GM23338 (cell line): ENCODE measurements at regions not wholly inside any gene's neighbourhood (a gene's known extent, or its start where the extent isn't known, plus 50 kb on each side); places are given as distances from the start of the nearest gene placed in this dataset.

Experiments used
- ATAC-seq: fragments of 200-7000 bp; cut with Tn5 transposase; 3 replicates; pipeline ENCODE4 v1.9.1; 2020
- DNase-seq: peaks from one replicate; pipeline ENCODE4 v3.0.0-alpha.2; 2015; ENCODE audit warnings: low spot score
- H2AFZ ChIP-seq: fragments of 200-600 bp; sonication (generic); 2 replicates; pipeline ENCODE4 v1.8.0; 2016; ENCODE audit warnings: antibody characterized with exemption, mild to moderate bottlenecking, moderate library complexity
- H3F3A ChIP-seq: fragments of 200-600 bp; sonication (generic); replicated peaks from 2 replicates; pipeline ENCODE4 v1.8.0; 2017; ENCODE audit warnings: antibody characterized with exemption, mixed run types, low read depth
- H3K27ac ChIP-seq: fragments of 200-600 bp; sonication (generic); 2 replicates; pipeline ENCODE4 v1.6.1; 2016; ENCODE audit warnings: low read depth
- H3K27me3 ChIP-seq: fragments of 200-600 bp; sonication (generic); 2 replicates; pipeline ENCODE4 v1.8.0; 2016; ENCODE audit warnings: mild to moderate bottlenecking, mixed run types, moderate library complexity; ENCODE audit not compliant: insufficient read depth
- H3K36me3 ChIP-seq: fragments of 200-600 bp; sonication (generic); 2 replicates; pipeline ENCODE4 v1.8.0; 2016; ENCODE audit warnings: mild to moderate bottlenecking; ENCODE audit not compliant: insufficient read depth
- H3K4me1 ChIP-seq: fragments of 200-600 bp; sonication (generic); 2 replicates; pipeline ENCODE4 v1.8.0; 2016; ENCODE audit warnings: mild to moderate bottlenecking, moderate library complexity; ENCODE audit not compliant: insufficient read depth
- H3K4me2 ChIP-seq: fragments of 200-600 bp; sonication (generic); 2 replicates; pipeline ENCODE4 v1.7.1; 2017; ENCODE audit warnings: mixed run types
- H3K4me3 ChIP-seq: fragments of 200-600 bp; sonication (generic); 2 replicates; pipeline ENCODE4 v1.6.1; 2016; ENCODE audit warnings: mixed run types
- H3K79me2 ChIP-seq: fragments of 200-600 bp; sonication (generic); replicated peaks from 2 replicates; pipeline ENCODE4 v1.8.0; 2017; ENCODE audit warnings: mild to moderate bottlenecking; ENCODE audit not compliant: insufficient read depth
- H3K9me2 ChIP-seq: fragments of 200-600 bp; sonication (generic); 2 replicates; pipeline ENCODE4 v1.8.0; 2017; ENCODE audit not compliant: insufficient read depth
- H4K20me1 ChIP-seq: fragments of 200-600 bp; sonication (generic); replicated peaks from 2 replicates; pipeline ENCODE4 v1.8.0; 2017; ENCODE audit warnings: mild to moderate bottlenecking; ENCODE audit not compliant: insufficient read depth
- H3K27ac Mint-ChIP-seq: 2 replicates; pipeline ENCODE4 v1.8.0; 2020; ENCODE audit warnings: inconsistent platforms, mild to moderate bottlenecking, moderate library complexity, mixed read lengths
- H3K27me3 Mint-ChIP-seq: 3 replicates; pipeline ENCODE4 v1.8.0; 2022; ENCODE audit warnings: low read depth, mild to moderate bottlenecking, moderate library complexity, mixed read lengths, inconsistent platforms; ENCODE audit not compliant: insufficient read depth, poor library complexity
- H3K36me3 Mint-ChIP-seq: 3 replicates; pipeline ENCODE4 v1.8.0; 2021; ENCODE audit warnings: low read depth, mild to moderate bottlenecking, inconsistent platforms, moderate library complexity, mixed read lengths
- H3K4me1 Mint-ChIP-seq: 3 replicates; pipeline ENCODE4 v1.8.0; 2020; ENCODE audit warnings: mild to moderate bottlenecking, inconsistent platforms, mixed read lengths
- H3K4me3 Mint-ChIP-seq: 3 replicates; pipeline ENCODE4 v1.8.0; 2021; ENCODE audit warnings: moderate library complexity, mild to moderate bottlenecking, inconsistent platforms, mixed read lengths
- H3K9me3 Mint-ChIP-seq: 3 replicates; pipeline ENCODE4 v1.8.0; 2020; ENCODE audit warnings: moderate library complexity, mild to moderate bottlenecking, inconsistent platforms, mixed read lengths
- CREB1 ChIP-seq: fragments of 250-450 bp; sonication (Bioruptor Pico); IDR thresholded peaks from 2 replicates; pipeline ENCODE4 v1.5.0; 2020; ENCODE audit warnings: low read depth, mild to moderate bottlenecking, moderate library complexity
- ETS1 ChIP-seq: IDR thresholded peaks from 2 replicates; pipeline ENCODE4 v1.6.1; 2016; ENCODE audit warnings: antibody characterized with exemption
- EZH2 ChIP-seq: fragments of 200-600 bp; sonication (generic); IDR thresholded peaks from one replicate; pipeline ENCODE4 v1.8.0; 2017; ENCODE audit warnings: antibody characterized with exemption, mild to moderate bottlenecking, low read depth; ENCODE audit not compliant: unreplicated experiment
- EZH2phosphoT487 ChIP-seq: fragments of 200-600 bp; sonication (generic); IDR thresholded peaks from one replicate; pipeline ENCODE4 v1.8.1; 2018; ENCODE audit warnings: antibody characterized with exemption; ENCODE audit not compliant: unreplicated experiment
- JUNB ChIP-seq: IDR thresholded peaks from one replicate; pipeline ENCODE4 v1.6.1; 2016; ENCODE audit warnings: antibody characterized with exemption; ENCODE audit not compliant: unreplicated experiment
- NANOG ChIP-seq: IDR thresholded peaks from 2 replicates; pipeline ENCODE4 v1.6.1; 2016; ENCODE audit warnings: antibody characterized with exemption, borderline replicate concordance
- POLR2AphosphoS5 ChIP-seq: IDR thresholded peaks from 2 replicates; pipeline ENCODE4 v1.6.1; 2016; ENCODE audit warnings: antibody characterized with exemption, low read depth
- STAT1 ChIP-seq: IDR thresholded peaks from one replicate; pipeline ENCODE4 v1.6.1; 2016; ENCODE audit warnings: antibody characterized with exemption; ENCODE audit not compliant: unreplicated experiment
- ZNF114 ChIP-seq: fragments of 250-450 bp; sonication (Bioruptor Pico); IDR thresholded peaks from 2 replicates; pipeline ENCODE4 v1.5.0; 2020; ENCODE audit warnings: mild to moderate bottlenecking, moderate library complexity
- ZNF331 ChIP-seq: fragments of 250-450 bp; sonication (Bioruptor Pico); IDR thresholded peaks from 2 replicates; pipeline ENCODE4 v1.5.0; 2020; ENCODE audit warnings: low read depth, mild to moderate bottlenecking, moderate library complexity
- ZNF462 ChIP-seq: fragments of 250-450 bp; sonication (Bioruptor Pico); IDR thresholded peaks from 2 replicates; pipeline ENCODE4 v1.5.0; 2020; ENCODE audit warnings: mild to moderate bottlenecking, moderate library complexity

- TF ChIP-seq ZNF462 (CRISPR knock-in tag) (no peak), EZH2phosphoT487 (no peak), POLR2AphosphoS5 (no peak), JUNB (no peak), ZNF331 (no peak), NANOG (no peak)
These were observed 89.3 kb downstream of the PLK2 start (continued) for GRCh38 chr5:58370606-58371005.

GRCh38 chr5:58369513-58370190 lies 90.2 kb downstream of the PLK2 start:
- peaks cover 11% of the 10 kb centered on the region for H3K4me1 ChIP-seq
- TF ChIP-seq CREB1 (CRISPR knock-in tag) = no peak
- TF ChIP-seq EZH2 = no peak
- no peak for TF ChIP-seq POLR2AphosphoS5
- no peak for TF ChIP-seq ETS1
- TF ChIP-seq ZNF331 = no peak
- no peak for TF ChIP-seq ZNF114 (CRISPR knock-in tag)
- TF ChIP-seq STAT1 = no peak
- no peak for TF ChIP-seq EZH2phosphoT487

More at GRCh38 chr5:58369513-58370190, 90.2 kb downstream of the PLK2 start:
- DNase-seq = no peak
- Histone ChIP-seq H4K20me1 (no peaks in the 10 kb centered on the region), H3K36me3 (no peaks in the 10 kb centered on the region), H3K9me2 (no peaks in the 10 kb centered on the region), H3K4me2 (no peak overlapping the region), H3K27ac (no peak overlapping the region), H3K27me3 (no peaks in the 10 kb centered on the region), H3F3A (no peaks in the 10 kb centered on the region), H3K79me2 (no peaks in the 10 kb centered on the region), H2AFZ (no peak overlapping the region; the same call in 1 of the 2 replicates), H3K4me3 (no peak overlapping the region)
- no peak overlapping the region for H3K27ac Mint-ChIP-seq
- H3K27me3 Mint-ChIP-seq = peaks cover 2% of the 10 kb centered on the region
- peaks cover 19% of the 10 kb centered on the region for H3K9me3 Mint-ChIP-seq
- ATAC-seq = no peak
- H3K4me1 Mint-ChIP-seq = peaks cover 10% of the 10 kb centered on the region
- peaks cover 9% of the 10 kb centered on the region; the same call in 1 of the 3 replicates for H3K36me3 Mint-ChIP-seq
- no peak overlapping the region for H3K4me3 Mint-ChIP-seq
